IMR-90 (cell line): ENCODE measurements at regions not wholly inside any gene's neighbourhood (a gene's known extent, or its start where the extent isn't known, plus 50 kb on each side); places are given as distances from the start of the nearest gene placed in this dataset.
A peak's percentile ranks its signal among the peaks of the same experiment; 100 is the strongest.

ENCODE experiments used
- ATAC-seq: fragments of 200-7000 bp; cut with Tn5 transposase; 2 replicates; pipeline ENCODE4 v1.9.1; 2020; ENCODE audit warnings: low read depth, mild to moderate bottlenecking, moderate library complexity
- BruUV-seq: library from RNA; stranded (reverse); fragments of 400-500 nt; replicated peaks from 2 replicates; lab custom pipeline; 2021; lab: Mats Ljungman, UMichigan
- CTCF ChIA-PET: fragments of 300-600 bp; formaldehyde crosslinking; extraction: SDS; loops from one replicate; lab custom pipeline; 2021; ENCODE audit warnings: antibody characterized with exemption; lab: Yijun Ruan, JAX
- POLR2A ChIA-PET: fragments of 300-600 bp; sonication (Branson Sonifier 250); formaldehyde crosslinking; loops from one replicate; lab custom pipeline; 2022; ENCODE audit warnings: antibody characterized with exemption; ENCODE audit not compliant: unreplicated experiment; lab: Charles Lee
- DNase-seq: peaks from one replicate; pipeline ENCODE4 v3.0.0; 2013
- H2AFZ ChIP-seq: replicated peaks from 2 replicates; pipeline ENCODE3; 2013; ENCODE audit warnings: low read length, mild to moderate bottlenecking; ENCODE audit not compliant: poor library complexity
- H2AK5ac ChIP-seq: 2 replicates; pipeline ENCODE4 v1.6.1; 2013; ENCODE audit warnings: low read depth, low read length, inconsistent platforms
- H2AK9ac ChIP-seq: replicated peaks from 2 replicates; pipeline ENCODE3; 2013; ENCODE audit warnings: mild to moderate bottlenecking, low read depth, low read length, moderate library complexity; ENCODE audit not compliant: poor library complexity
- H2BK120ac ChIP-seq: 2 replicates; pipeline ENCODE4 v1.6.1; 2013; ENCODE audit warnings: low read depth, low read length, inconsistent platforms
- H2BK15ac ChIP-seq: 3 replicates; pipeline ENCODE4 v1.6.1; 2013; ENCODE audit warnings: low read depth, low read length, inconsistent platforms
- H2BK20ac ChIP-seq: 2 replicates; pipeline ENCODE4 v1.6.1; 2013; ENCODE audit warnings: low read depth, mild to moderate bottlenecking, inconsistent platforms, low read length, moderate library complexity
- H2BK5ac ChIP-seq: 2 replicates; pipeline ENCODE4 v1.6.1; 2013; ENCODE audit warnings: mild to moderate bottlenecking, low read depth, low read length, inconsistent platforms; ENCODE audit not compliant: poor library complexity, severe bottlenecking
- H3K14ac ChIP-seq: replicated peaks from 2 replicates; pipeline ENCODE4 v1.6.1; 2013; ENCODE audit warnings: low read depth, low read length, inconsistent platforms
- H3K18ac ChIP-seq: 2 replicates; pipeline ENCODE4 v1.6.1; 2013; ENCODE audit warnings: low read depth, low read length, control low read depth
- H3K23ac ChIP-seq: 2 replicates; pipeline ENCODE4 v1.6.1; 2013; ENCODE audit warnings: low read depth, low read length, inconsistent platforms
- H3K27ac ChIP-seq: 2 replicates; pipeline ENCODE4 v1.5.1; 2013; ENCODE audit warnings: mild to moderate bottlenecking, control low read depth, low read length; ENCODE audit not compliant: insufficient read depth
- H3K27me3 ChIP-seq: 2 replicates; pipeline ENCODE4 v1.6.1; 2013; ENCODE audit warnings: low read length; ENCODE audit not compliant: control insufficient read depth, insufficient read depth
- H3K36me3 ChIP-seq: 2 replicates; pipeline ENCODE4 v1.6.1; 2013; ENCODE audit warnings: low read length, mixed read lengths; ENCODE audit not compliant: control insufficient read depth, insufficient read depth
- H3K4ac ChIP-seq: 2 replicates; pipeline ENCODE4 v1.6.1; 2013; ENCODE audit warnings: low read depth, low read length, inconsistent platforms
- H3K4me1 ChIP-seq: 2 replicates; pipeline ENCODE4 v1.6.1; 2013; ENCODE audit warnings: low read length, mixed read lengths; ENCODE audit not compliant: control insufficient read depth, insufficient read depth
- H3K4me2 ChIP-seq: 2 replicates; pipeline ENCODE4 v1.6.1; 2013; ENCODE audit warnings: low read depth, mild to moderate bottlenecking, control low read depth, low read length, moderate library complexity
- H3K4me3 ChIP-seq: 2 replicates; pipeline ENCODE4 v1.5.1; 2013; ENCODE audit warnings: low read depth, mild to moderate bottlenecking, control low read depth, low read length, moderate library complexity; ENCODE audit not compliant: insufficient read depth
- H3K56ac ChIP-seq: 2 replicates; pipeline ENCODE4 v1.6.1; 2013; ENCODE audit warnings: low read length, inconsistent platforms; ENCODE audit not compliant: insufficient read depth; ENCODE audit errors: extremely low read depth
- H3K79me1 ChIP-seq, 2 experiments: 2 replicates each; pipeline ENCODE4 v1.6.1; 2013; ENCODE audit warnings: low read length in 2 of 2, inconsistent platforms in 1 of 2, low read depth in 1 of 2
- H3K9ac ChIP-seq: 2 replicates; pipeline ENCODE4 v1.6.1; 2013; ENCODE audit warnings: low read depth, low read length, control low read depth
- H3K9me1 ChIP-seq: 2 replicates; pipeline ENCODE4 v1.6.1; 2013; ENCODE audit warnings: low read length, inconsistent platforms; ENCODE audit not compliant: insufficient read depth
- H3K9me3 ChIP-seq: 2 replicates; pipeline ENCODE4 v1.6.1; 2013; ENCODE audit warnings: low read length; ENCODE audit not compliant: control insufficient read depth, insufficient read depth
- H4K20me1 ChIP-seq: 2 replicates; pipeline ENCODE4 v1.6.1; 2013; ENCODE audit warnings: low read length, inconsistent platforms; ENCODE audit not compliant: insufficient read depth
- H4K5ac ChIP-seq: 2 replicates; pipeline ENCODE4 v1.6.1; 2013; ENCODE audit warnings: mild to moderate bottlenecking, low read depth, low read length, control low read depth
- H4K8ac ChIP-seq, 2 experiments: 2 replicates each; pipeline ENCODE4 v1.6.1; 2013; ENCODE audit warnings: low read depth in 2 of 2, low read length in 2 of 2, control low read depth in 1 of 2, inconsistent platforms in 1 of 2
- H4K91ac ChIP-seq: 2 replicates; pipeline ENCODE4 v1.6.1; 2013; ENCODE audit warnings: low read depth, low read length, inconsistent platforms; ENCODE audit not compliant: insufficient read depth
- BHLHE40 ChIP-seq: fragments of 150-350 bp; IDR thresholded peaks from 2 replicates; pipeline ENCODE4 v1.6.1; 2016; ENCODE audit warnings: mild to moderate bottlenecking, low read depth, low read length
- CEBPB ChIP-seq: IDR thresholded peaks from 2 replicates; pipeline ENCODE4 v1.6.1; 2012; ENCODE audit warnings: low read depth, low read length, improper control_type of control experiment
- CHD1 ChIP-seq: IDR thresholded peaks from 2 replicates; pipeline ENCODE4 v1.6.1; 2012; ENCODE audit warnings: low read depth, low read length, improper control_type of control experiment
- ELK1 ChIP-seq: fragments of 150-350 bp; IDR thresholded peaks from 2 replicates; pipeline ENCODE4 v1.6.1; 2016; ENCODE audit warnings: low read depth, mild to moderate bottlenecking, low read length, moderate library complexity, borderline replicate concordance
- FOS ChIP-seq: fragments of 150-350 bp; IDR thresholded peaks from 2 replicates; pipeline ENCODE4 v1.6.1; 2016; ENCODE audit warnings: low read depth, low read length
- MAFK ChIP-seq: IDR thresholded peaks from 2 replicates; pipeline ENCODE4 v1.6.1; 2012; ENCODE audit warnings: low read depth, low read length, improper control_type of control experiment
- MAZ ChIP-seq: IDR thresholded peaks from 2 replicates; pipeline ENCODE4 v1.6.1; 2012; ENCODE audit warnings: low read depth, mild to moderate bottlenecking, low read length, improper control_type of control experiment, moderate library complexity, borderline replicate concordance
- MXI1 ChIP-seq: IDR thresholded peaks from 2 replicates; pipeline ENCODE4 v1.6.1; 2012; ENCODE audit warnings: low read depth, mild to moderate bottlenecking, low read length, moderate library complexity, borderline replicate concordance
- NFE2L2 ChIP-seq: fragments of 150-350 bp; IDR thresholded peaks from 2 replicates; pipeline ENCODE4 v1.6.1; 2016; ENCODE audit warnings: low read depth, mild to moderate bottlenecking, low read length
- POLR2A ChIP-seq: IDR thresholded peaks from 2 replicates; pipeline ENCODE4 v1.6.1; 2012; ENCODE audit warnings: mild to moderate bottlenecking, low read depth, low read length
- RAD21 ChIP-seq: IDR thresholded peaks from 2 replicates; pipeline ENCODE4 v1.6.1; 2012; ENCODE audit warnings: low read length, improper control_type of control experiment
- RCOR1 ChIP-seq: IDR thresholded peaks from 2 replicates; pipeline ENCODE4 v1.6.1; 2012; ENCODE audit warnings: mild to moderate bottlenecking, low read length, improper control_type of control experiment; ENCODE audit not compliant: insufficient replicate concordance
- RFX5 ChIP-seq: IDR thresholded peaks from 2 replicates; pipeline ENCODE4 v1.8.0; 2012; ENCODE audit warnings: low read depth, mild to moderate bottlenecking, low read length, moderate library complexity
- SMC3 ChIP-seq: fragments of 150-350 bp; IDR thresholded peaks from 2 replicates; pipeline ENCODE4 v1.6.1; 2016; ENCODE audit warnings: low read depth, mild to moderate bottlenecking, antibody characterized with exemption, low read length, moderate library complexity
- USF2 ChIP-seq: fragments of 150-350 bp; IDR thresholded peaks from 2 replicates; pipeline ENCODE4 v1.6.1; 2017; ENCODE audit warnings: mild to moderate bottlenecking, antibody characterized with exemption, low read length, low read depth
- whole genome bisulfite sequencing, 2 experiments: methylation state at CpG; one replicate each; pipeline versions ENCODE4 v1.1.5 to v1.1.7; 2013; ENCODE audit warnings: missing lambda C conversion rate in 2 of 2; ENCODE audit not compliant: insufficient read length in 1 of 2; ENCODE audit errors: extremely low coverage in 2 of 2; 5-methylcytosine and 5-hydroxymethylcytosine counted together
- dilution Hi-C: fragments of 300-500 bp; cut with HindIII; formaldehyde crosslinking; loops from one replicate; pipeline ENCODE4 v1.14.3; 2018; ENCODE audit warnings: low sequenced_read_pairs; ENCODE audit not compliant: unreplicated experiment
- in situ Hi-C: fragments of 300-500 bp; cut with MboI; formaldehyde crosslinking; loops from 3 replicates; pipeline ENCODE4 v1.14.3; 2019; ENCODE audit warnings: low sequenced_read_pairs, inconsistent platforms, mixed read lengths
- intact Hi-C: fragments of 100-400 bp; cut with micrococcal nuclease; formaldehyde crosslinking; loops from 2 replicates; pipeline ENCODE4 v1.10.0; 2022
- TF ChIP-seq, protein P1 (sequence below): conservative IDR thresholded peaks from 2 replicates; pipeline ENCODE4 v1.5.1; 2012; ENCODE audit warnings: mild to moderate bottlenecking, low read depth, low read length, improper control_type of control experiment

DNA sequence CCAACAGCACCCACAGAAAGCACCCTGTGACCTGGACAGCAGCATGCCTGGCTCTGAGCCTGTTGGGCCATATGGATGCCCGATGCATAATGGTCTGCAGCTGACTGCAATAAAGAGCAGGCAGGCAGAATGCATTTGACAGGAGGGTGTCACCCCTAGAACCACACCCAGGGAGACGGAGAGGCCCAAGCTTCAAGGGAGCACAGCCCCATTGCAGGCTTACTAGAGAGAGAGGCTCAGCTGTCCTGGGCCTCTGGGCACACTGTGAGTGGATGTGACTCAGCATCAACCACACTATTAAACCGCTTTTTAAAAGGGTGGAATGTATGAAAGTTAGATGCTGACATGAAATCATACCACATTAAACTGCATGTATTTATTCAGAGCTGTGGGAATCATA, 365.3 kb downstream of the CTTN start:
- dilution Hi-C loops: no loop called here
- in situ Hi-C loops: no loop called here
- H4K5ac ChIP-seq: no peak overlapping the region
- no peak overlapping the region for H3K4me2 ChIP-seq
- H4K8ac ChIP-seq: no peak overlapping the region
- H2AK5ac ChIP-seq: no peak overlapping the region
- no peak overlapping the region for H3K27ac ChIP-seq
- no peak overlapping the region for H3K14ac ChIP-seq
- H2BK20ac ChIP-seq: no peak overlapping the region
- H2BK120ac ChIP-seq: no peak overlapping the region
- DNase-seq (peak; percentile 29), ATAC-seq (peak; percentile 83)
- no peak overlapping the region for H3K23ac ChIP-seq
- H3K18ac ChIP-seq: no peak overlapping the region
- H3K4me3 ChIP-seq: no peak overlapping the region
- intact Hi-C loops: no loop called here
- no peak overlapping the region for H3K9ac ChIP-seq
- H3K56ac ChIP-seq: no peak overlapping the region
- no peaks in the 10 kb centered on the region for H3K9me1 ChIP-seq
- no peak overlapping the region for H3K4ac ChIP-seq
- H2BK5ac ChIP-seq: no peak overlapping the region
- no TSS peak for BruUV-seq
- H3K27me3 ChIP-seq: no peaks in the 10 kb centered on the region
- no peak overlapping the region for H2AK9ac ChIP-seq
- H2BK15ac ChIP-seq: no peak overlapping the region
- ChIA-PET CTCF (no interaction called here), POLR2A (no interaction called here)
- no peaks in the 10 kb centered on the region; the same call in 1 of the 2 replicates for H3K36me3 ChIP-seq
- no peaks in the 10 kb centered on the region; the same call in 1 of the 2 replicates for H4K20me1 ChIP-seq
- no peaks in the 10 kb centered on the region for H3K4me1 ChIP-seq
- peaks cover 2% of the 10 kb centered on the region; the same call in 1 of the 2 replicates for H3K9me3 ChIP-seq
- no peak overlapping the region for H4K91ac ChIP-seq
- H3K79me1 ChIP-seq: no peaks in the 10 kb centered on the region
- WGBS, 2 experiments: 57% methylated on average over 1 of the region's 3 CpGs; no CpG with 5 or more reads in 1 of the 2 experiments
- no peak overlapping the region for H2AFZ ChIP-seq
- no peak for TF ChIP-seq MXI1
- TF ChIP-seq BHLHE40: no peak
- TF ChIP-seq RCOR1: no peak
- no peak for TF ChIP-seq POLR2A
- no peak for TF ChIP-seq RAD21
- TF ChIP-seq MAFK: no peak
- TF ChIP-seq, protein P1, sequence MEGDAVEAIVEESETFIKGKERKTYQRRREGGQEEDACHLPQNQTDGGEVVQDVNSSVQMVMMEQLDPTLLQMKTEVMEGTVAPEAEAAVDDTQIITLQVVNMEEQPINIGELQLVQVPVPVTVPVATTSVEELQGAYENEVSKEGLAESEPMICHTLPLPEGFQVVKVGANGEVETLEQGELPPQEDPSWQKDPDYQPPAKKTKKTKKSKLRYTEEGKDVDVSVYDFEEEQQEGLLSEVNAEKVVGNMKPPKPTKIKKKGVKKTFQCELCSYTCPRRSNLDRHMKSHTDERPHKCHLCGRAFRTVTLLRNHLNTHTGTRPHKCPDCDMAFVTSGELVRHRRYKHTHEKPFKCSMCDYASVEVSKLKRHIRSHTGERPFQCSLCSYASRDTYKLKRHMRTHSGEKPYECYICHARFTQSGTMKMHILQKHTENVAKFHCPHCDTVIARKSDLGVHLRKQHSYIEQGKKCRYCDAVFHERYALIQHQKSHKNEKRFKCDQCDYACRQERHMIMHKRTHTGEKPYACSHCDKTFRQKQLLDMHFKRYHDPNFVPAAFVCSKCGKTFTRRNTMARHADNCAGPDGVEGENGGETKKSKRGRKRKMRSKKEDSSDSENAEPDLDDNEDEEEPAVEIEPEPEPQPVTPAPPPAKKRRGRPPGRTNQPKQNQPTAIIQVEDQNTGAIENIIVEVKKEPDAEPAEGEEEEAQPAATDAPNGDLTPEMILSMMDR: no peak
- TF ChIP-seq MAZ: no peak
- no peak for TF ChIP-seq ELK1
- TF ChIP-seq NFE2L2: no peak
- no peak for TF ChIP-seq USF2
- no peak for TF ChIP-seq FOS
- TF ChIP-seq RFX5: no peak
- TF ChIP-seq SMC3: no peak
- TF ChIP-seq CHD1: no peak
- no peak for TF ChIP-seq CEBPB
